HG02885 (cell line): ENCODE measurements at regions not wholly inside any gene's neighbourhood (a gene's known extent, or its start where the extent isn't known, plus 50 kb on each side); places are given as distances from the start of the nearest gene placed in this dataset.
"Not testable (repeated sequence)": the region's sequence is repeated elsewhere in the genome, so short reads cannot be mapped to it uniquely, and the experiment has no call there.

Source experiments
- ATAC-seq: cut with Tn5 transposase; IDR thresholded peaks from one replicate; pipeline ENCODE4 v1.9.1; 2021; ENCODE audit warnings: mild to moderate bottlenecking; ENCODE audit not compliant: unreplicated experiment, poor library complexity

DNA sequence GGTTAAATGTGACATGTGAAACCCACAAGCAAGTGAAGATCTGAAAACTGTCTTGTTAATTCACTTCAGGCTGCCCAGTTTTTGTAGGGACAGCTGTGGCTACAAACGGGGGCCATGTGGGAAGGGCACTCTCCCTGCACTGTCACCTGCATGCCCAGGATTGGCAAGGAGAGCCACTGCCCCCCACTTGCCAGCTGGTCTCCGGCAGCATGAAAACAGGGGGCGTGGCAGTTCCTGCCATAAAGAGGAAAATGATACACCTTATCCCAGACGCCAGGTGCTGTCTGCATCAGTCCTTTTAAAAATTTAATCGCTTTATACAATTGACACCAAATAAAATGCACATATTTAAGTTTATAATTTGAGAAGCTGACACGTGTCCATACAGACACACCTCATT, 309.1 kb downstream of the KLF13 start:
- not testable (repeated sequence) for ATAC-seq

DNA sequence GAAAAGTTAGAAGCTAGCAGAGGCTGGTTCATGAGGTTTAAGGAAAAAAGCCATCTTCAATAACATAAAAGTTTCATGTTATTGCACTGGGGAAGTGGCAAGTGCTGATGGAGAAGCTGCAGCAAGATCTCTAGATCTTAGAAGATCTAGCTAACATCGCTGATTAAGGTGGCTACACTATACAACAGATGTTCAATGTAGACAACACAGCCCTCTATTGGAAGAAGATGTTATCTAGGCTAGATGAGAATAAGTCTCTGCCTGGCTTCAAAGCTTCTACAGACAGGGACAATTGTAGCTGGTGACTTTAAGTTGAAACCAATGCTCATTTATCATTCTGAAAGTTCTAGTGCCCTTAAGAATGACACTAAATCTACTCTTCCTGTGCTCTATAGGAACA, 310.3 kb downstream of the KLF13 start:
- not testable (repeated sequence) for ATAC-seq

DNA sequence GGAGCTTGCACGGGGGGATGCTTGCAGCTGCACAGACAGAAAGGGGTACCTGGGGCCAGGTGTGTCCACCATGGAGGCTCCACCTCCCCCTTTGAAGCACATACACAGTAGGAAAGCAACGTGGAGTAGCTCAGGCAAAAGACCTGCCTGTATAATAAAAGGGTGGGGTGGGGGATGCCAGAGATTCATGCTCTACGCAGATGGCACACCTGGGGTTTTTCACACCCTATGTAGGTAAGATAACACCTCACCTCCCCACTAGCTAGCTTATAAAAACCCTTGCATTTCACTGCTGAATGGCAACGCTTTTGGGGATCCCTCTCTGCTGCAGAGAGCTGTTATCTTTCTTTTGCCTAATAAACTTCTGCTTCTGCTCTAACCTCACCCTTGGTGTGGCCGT, 317.3 kb downstream of the KLF13 start:
- ATAC-seq, result not testable (repeated sequence)

DNA sequence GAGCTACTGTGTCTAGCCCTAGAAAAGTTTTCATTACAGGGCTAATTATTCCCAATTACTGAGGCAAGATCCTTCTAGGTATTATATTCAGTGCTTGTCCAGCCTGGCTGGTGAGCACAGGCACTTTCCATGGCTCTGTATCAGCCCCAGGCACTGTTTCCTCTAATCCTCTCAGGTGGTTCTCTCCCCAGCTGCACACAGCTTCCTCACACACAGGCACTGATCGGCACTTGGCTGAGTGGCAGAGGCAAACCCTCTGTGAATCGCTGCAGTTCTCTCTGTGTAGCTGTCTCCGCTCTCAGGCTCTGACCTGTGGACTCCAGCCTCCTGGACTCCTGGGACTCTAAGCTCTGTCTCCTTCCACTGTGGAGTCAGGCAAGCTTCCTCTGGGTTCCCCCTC, 318.1 kb downstream of the KLF13 start:
- ATAC-seq, result not testable (repeated sequence)

DNA sequence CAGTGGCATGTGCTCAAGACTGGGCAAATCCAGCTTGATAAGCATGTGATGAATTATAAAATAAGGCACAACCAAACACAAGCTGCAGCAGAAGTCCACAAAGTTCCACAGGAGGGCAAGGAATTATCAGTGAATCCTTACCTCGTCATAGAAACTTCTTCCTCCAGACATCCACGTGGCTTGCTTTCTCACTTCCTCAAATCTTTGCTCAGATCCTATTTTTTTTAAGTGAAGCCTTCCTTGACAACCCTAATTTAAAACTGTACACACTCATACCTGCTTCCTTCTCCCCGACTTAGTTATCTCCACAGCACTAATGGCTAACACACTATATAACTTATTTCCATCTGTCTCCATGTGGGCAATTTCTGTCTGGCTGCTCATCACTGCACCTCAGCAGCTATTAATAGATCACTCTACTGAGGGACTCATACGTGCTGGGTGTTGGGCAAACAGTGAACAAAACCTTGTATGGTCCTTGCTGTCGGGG, 320.7 kb downstream of the KLF13 start:
- ATAC-seq, result not testable (repeated sequence)

DNA sequence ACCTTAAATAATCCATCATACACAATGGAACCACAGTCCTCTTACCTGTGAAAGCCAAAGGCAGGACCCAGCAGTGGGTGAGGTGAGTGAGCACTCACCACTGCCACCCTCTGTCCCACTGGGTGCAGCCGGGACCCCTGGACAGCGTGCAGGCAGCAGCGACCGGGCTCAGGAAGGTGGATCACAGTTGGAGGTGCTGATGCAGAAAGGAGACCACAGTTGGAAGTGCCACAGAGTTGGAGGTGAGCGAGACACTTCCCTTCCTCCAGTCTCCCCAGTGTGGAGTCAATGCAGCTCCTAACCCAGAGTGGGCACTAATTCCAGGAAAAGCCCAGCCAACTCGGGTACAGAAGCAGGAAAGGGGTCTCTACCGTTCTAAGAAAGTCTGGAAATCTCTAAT, 323.0 kb downstream of the KLF13 start:
- not testable (repeated sequence) for ATAC-seq

DNA sequence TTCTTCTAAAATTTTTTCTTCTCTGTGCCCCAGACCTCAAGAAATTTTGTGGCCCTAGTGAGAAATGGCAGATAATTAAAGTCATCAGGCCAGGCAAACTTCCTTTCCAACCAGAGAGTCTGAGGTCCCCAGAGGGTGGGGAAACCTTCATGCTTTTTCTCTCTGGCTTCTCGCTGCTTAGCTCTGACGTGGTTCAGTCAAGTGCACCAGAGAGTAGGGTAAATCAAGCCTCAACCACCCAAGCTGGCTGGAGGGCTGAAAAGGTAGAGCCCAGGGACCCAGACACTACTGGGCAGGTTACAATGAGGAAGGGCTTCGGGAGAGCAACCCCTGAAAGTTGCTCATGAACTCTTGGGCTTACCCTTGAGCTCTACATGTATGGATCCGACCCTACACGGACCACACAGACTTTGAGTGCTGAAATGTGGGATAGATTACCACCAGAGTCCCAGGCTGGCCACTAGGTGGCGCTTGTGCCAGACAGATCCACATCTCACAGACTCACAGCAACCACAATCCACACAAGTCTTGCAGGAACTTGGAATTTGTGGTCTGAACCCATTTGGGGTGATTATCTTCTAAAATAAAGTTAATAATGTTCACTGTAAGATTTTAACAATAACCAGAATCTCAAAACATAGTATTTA, 323.5 kb downstream of the KLF13 start:
- not testable (repeated sequence) for ATAC-seq

DNA sequence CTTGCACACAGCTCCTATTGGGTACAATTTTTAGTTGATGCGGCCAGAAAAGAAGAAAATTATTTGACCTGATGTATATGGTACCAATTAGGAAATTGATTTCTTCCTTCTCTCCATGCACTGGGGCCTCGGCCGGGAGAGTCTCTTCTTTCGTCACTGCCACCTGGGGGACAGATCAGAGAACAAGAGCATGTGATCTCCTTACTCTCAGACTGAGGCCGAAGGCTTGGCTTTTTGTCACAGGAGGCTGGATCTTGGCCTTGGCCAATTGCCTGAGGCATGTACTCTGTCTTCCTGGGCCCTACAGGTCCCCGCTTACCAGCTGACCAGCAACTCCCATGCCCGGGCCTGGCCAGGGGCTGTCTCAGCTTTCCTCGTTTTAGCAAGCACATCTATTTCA, 330.3 kb downstream of the KLF13 start:
- not testable (repeated sequence) for ATAC-seq

DNA sequence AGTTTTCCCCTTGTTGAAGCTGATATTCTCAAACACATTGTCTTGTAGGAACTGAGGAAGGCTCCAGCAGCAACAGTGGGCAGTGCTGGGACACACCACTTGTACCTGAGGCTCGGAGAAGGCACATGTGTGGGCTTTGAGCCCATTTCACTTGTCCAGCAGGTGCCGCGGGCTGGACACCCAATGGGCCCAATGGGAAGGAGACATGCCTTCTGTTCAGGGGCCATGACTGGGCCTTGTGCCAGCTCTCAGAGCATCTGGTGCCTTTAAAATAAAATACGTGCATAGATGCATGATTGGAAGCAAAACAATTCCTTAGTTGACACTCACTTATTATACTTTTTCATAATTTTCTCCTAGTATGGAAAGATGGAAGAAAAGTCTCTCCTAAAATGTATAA, 334.2 kb downstream of the KLF13 start:
- ATAC-seq, result no peak

DNA sequence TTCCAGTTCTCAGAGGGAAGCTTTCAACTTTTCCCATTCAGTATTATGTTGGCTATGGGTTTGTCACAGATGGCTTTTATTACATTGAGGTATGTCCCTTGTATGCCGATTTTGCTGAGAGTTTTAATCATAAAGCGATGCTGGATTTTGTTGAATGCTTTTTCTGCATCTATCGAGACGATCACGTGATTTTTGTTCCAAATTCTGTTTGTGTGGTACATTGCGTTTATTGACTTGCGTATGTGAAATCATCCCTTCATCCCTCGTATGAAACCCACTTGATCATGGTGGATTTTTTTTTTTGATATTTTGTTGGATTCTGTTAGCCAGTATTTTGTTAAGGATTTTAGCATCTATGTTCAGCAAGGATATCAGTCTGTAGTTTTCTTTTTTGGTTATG, 339.1 kb downstream of the KLF13 start:
- not testable (repeated sequence) for ATAC-seq

DNA sequence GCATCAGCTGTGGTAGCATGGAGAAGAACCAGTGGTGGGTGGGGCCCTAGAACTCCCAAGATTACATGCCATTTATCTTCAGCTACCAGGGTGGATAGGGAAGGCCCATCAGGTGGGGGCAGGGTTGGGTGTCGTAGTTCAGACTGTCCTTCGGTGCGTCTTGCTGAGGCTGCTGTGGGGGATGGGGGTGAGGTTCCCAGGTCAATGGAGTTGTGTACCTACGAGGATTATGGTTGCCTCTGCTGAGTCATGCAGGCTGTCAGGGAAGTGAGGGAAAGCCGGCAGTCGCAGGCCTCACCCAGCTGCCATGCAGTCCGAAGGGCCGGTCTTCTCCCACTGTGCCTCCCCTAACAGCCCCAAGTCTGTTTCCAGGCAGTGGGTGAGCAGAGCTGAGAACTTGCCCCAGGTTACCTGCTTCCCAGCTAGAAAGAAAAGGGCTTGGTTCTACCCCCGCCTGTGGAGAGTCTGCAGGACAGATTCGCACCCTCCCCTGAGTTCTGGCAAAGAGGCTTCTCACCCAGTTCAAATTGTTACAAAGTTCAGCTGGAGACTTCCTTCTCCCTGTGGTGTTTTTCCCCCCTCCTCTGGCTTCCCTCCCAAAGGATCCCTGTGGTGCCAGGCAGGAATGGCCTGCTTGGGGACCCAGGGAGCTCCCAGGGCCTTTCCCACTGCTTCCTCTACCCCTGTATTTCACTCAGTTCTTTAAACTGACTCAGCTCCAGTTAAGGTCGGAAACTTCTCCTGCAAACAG, 342.7 kb downstream of the KLF13 start:
- ATAC-seq, result not testable (repeated sequence)

DNA sequence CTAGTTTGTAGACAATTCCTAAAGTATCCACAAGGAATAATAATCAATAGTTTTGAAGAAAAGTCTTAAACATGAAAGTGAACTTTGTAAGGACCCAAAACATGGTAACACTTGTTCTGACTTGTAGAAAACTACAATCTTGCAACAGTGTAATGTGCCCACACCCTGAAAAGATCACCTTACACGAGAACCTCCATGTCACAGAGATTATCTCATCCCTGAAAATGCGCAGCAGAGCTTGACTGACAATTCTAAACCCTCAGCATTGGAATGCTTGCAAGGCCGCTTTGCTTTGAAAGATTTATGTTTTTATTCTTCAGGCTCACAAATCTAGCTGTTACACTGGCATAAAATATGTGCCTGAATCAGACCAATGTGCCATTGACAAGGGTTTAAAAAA, 346.6 kb downstream of the KLF13 start:
- ATAC-seq, result not testable (repeated sequence)

DNA sequence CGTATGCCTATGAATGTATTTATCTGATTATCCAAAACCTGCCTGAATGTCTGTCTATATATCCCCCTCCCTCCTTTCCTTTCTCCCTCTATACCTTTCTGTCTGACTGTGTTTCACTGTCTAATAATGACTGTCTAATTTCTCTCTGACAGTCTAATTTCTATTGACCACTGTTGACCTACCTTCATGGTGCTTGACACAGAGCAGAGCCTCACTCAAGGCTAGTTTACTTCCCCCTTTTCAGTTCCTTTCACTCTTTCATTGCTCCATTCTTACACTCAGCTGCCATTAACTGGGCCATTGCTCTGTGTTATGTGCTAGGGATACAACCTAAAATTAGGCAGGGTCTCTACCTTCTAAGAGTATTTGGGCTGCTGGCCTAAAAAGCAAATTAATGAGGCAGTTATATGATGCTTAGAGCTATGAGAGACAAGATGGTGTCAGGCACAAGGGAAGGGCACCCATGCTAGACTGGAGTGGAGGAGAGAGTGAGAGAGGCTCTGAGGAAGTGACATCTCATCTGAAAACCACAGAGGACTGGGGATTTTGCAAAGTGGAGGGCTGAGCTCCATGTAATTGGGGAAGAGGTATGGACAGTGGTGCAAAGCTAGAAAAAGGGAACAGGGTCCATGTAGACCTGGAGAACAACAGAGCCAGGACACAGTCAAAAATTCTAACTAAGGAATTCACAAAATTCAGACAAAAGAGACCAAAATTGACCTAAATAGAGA, 348.6 kb upstream of the CHRNA7 start:
- ATAC-seq, result not testable (repeated sequence)

DNA sequence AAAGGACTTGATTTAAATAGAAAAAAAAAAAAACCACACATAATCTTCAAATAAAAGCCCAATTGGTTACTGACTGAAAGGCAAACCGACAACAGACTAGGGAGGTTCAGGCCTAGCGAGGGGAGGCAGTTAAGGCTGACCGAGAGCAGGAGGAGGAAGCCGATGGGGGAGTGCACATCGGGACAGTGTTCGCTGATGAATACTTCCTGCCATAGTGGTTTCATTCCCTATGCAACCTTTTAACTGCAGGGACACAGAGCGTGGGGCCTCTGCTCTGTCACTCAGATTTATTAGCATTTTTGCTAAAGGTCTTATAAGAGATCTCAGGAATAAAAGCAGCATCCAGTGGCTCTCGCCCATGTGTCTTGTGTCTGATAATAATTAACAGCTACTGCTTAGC, 343.2 kb upstream of the CHRNA7 start:
- not testable (repeated sequence) for ATAC-seq

DNA sequence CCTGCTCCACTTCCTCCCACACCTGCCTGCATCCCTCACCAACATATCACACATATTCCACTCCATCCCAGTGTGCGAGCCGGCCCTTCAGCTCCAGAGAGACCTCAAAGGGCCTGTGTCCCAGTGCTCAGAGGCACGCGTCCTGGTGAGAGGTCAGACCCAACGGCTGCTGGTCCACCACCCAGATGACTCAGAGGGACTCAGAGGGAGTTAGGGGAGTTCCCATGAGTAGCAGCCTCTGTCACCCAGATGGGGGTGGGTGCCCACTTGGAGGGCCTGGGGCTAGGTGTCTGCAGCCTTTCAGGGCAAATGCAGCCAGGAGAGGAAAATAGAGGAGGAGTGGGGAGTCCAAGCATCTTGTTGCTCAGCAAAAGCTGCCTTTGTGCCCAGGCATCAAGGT, 333.8 kb upstream of the CHRNA7 start:
- not testable (repeated sequence) for ATAC-seq

DNA sequence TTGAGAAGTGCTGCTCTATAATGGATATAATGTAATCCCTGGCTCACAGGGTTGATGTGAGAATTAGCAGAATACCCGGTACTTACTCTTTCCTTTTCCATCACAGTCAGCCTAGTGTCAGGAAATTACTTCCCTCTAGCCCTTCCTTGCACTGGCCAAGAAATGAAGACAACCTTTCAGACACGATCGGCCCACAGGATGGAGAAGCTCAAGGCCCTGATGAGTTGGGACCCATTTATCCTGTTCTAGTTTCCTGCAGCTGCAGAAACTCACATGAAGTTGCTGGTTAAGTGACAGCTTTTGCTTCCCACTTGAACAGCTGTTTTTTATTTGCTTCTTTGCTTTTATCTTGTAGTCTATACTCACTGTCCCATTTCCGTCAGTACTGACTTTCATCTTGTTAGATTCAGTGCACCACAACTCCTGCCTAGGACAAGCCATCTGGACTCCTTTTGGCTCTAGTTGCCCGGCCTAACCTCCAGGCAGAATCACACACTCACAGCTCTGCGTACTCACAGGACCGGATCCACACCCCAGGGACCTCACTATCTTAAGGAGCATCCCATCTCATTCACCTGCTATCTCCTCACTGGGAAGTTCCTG, 325.1 kb upstream of the CHRNA7 start:
- ATAC-seq, result not testable (repeated sequence)

DNA sequence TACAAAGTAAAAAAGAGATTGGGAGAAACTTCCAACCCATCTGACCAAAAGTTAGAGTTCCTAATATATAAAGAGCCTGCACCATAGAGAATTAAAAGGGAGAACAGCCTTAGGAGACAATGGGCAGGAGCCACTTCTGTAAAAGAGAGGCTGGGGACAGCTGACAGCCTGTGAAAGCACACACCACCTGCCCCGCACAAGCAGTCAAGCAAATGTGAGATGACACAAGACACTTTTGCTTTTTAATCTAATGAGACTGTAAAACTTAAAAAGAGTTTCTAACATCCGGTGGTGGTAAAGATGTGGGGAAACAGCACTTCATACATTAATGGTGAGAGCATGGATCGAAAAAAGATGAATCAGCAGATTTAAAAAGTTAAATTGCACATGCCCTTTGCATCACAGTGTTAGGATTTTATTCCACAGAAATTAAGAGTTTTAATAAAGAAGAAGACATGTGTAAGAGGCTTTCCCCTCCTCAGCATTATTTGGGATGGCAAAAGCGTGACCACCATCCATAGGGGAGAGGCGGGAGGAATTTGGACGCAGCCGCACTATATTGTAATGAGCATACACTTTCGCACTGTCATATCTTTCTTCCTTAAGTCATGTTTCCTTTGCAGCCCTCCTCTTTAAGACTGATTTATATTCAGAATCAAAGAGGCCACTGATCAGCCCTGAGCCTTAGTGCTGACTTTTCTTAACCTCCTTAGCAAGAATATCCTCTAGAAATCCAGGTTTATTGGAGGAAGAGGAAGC, 322.2 kb upstream of the CHRNA7 start:
- peak; percentile 71 for ATAC-seq

DNA sequence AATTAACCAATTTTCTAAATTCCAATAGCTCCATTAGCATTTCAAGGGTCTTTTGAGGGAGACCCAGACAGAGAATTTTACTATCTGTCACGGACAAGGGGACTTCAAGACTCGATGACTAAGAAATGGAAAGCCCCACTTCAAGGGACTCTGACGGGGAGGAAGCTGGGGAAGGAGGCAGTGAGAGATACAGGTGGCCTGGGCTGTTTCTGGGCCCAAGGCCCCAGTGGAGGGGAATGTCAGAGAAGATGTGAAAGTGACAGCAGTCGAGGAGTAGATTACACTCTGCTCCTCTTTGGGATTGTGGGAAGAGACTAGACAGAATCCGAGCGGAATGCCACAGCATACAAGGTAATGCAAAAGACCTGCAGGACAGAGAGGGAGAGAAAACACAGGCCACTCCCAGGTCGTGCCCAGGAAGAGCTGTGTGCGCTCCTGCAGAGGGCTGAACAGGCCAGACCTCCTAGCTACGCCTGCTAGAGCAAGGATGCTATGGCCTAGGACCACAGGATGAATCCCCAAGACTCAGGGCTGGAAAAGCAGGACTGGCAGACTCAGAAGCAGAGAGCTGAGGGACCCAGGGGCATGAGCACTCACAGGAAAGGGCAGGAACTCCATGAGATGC, 321.5 kb upstream of the CHRNA7 start:
- peak; percentile 82 for ATAC-seq

DNA sequence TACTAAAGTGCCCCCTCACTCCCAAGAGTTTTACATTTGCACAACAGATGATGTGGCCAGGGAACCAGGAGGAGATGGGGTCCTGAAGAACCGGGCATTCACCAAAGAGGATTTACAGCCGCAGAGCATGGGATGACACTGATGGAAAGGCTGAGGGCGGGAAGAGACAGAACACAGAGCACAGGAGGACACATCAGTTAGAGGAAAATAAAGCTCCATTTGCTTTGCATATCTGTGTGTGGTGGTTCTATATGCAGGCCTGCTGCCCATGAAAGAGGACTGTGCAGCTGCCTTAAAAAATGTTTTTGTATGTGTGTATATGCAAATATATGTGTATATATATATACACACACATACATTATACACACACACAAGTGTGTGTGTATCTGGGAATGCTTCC, 320.8 kb upstream of the CHRNA7 start:
- ATAC-seq, result not testable (repeated sequence)
